B cell (primary cell): ENCODE measurements at regions not wholly inside any gene's neighbourhood (a gene's known extent, or its start where the extent isn't known, plus 50 kb on each side); places are given as distances from the start of the nearest gene placed in this dataset.

ENCODE experiments used
- EZH2 ChIP-seq: IDR thresholded peaks from 2 replicates; pipeline ENCODE4 v1.6.1; 2012; ENCODE audit warnings: borderline replicate concordance, low read depth, mild to moderate bottlenecking, moderate library complexity, low read length; ENCODE audit not compliant: insufficient read depth, poor library complexity, severe bottlenecking
- TF ChIP-seq, protein P1 (sequence below): fragments of 200-600 bp; IDR thresholded peaks from one replicate; pipeline ENCODE4 v1.8.0; 2022; ENCODE audit warnings: antibody characterized with exemption, mild to moderate bottlenecking

DNA sequence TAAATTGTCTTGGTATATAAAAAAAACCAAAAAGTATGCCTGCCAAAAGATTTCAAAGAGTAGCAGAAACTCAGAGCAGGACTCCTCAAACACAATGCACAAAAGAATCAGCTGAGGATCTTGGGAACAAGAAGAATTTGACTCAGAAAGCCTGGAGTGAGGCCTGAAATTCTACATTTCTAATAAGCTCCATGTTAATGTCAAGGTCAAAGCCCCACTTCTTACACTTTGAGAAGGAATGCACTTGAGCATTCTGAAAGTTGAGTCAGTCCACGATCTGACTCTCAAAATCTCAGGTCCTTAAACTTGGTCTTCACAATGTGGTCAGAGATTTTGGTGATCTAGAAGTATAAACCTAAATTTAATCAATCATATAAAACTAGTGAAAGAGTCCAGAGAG is 910.0 kb upstream of the GBE1 start:
- TF ChIP-seq, protein P1, sequence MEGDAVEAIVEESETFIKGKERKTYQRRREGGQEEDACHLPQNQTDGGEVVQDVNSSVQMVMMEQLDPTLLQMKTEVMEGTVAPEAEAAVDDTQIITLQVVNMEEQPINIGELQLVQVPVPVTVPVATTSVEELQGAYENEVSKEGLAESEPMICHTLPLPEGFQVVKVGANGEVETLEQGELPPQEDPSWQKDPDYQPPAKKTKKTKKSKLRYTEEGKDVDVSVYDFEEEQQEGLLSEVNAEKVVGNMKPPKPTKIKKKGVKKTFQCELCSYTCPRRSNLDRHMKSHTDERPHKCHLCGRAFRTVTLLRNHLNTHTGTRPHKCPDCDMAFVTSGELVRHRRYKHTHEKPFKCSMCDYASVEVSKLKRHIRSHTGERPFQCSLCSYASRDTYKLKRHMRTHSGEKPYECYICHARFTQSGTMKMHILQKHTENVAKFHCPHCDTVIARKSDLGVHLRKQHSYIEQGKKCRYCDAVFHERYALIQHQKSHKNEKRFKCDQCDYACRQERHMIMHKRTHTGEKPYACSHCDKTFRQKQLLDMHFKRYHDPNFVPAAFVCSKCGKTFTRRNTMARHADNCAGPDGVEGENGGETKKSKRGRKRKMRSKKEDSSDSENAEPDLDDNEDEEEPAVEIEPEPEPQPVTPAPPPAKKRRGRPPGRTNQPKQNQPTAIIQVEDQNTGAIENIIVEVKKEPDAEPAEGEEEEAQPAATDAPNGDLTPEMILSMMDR, result no peak
- no peak for TF ChIP-seq EZH2
